ELR (cell line): ENCODE measurements at regions not wholly inside any gene's neighbourhood (a gene's known extent, or its start where the extent isn't known, plus 50 kb on each side); places are given as distances from the start of the nearest gene placed in this dataset.
"Not testable (repeated sequence)": the region's sequence is repeated elsewhere in the genome, so short reads cannot be mapped to it uniquely, and the experiment has no call there.

Experiments used
- DNase-seq: peaks from one replicate; pipeline ENCODE4 v3.0.0-alpha.2; 2015; ENCODE audit warnings: low read depth

DNA sequence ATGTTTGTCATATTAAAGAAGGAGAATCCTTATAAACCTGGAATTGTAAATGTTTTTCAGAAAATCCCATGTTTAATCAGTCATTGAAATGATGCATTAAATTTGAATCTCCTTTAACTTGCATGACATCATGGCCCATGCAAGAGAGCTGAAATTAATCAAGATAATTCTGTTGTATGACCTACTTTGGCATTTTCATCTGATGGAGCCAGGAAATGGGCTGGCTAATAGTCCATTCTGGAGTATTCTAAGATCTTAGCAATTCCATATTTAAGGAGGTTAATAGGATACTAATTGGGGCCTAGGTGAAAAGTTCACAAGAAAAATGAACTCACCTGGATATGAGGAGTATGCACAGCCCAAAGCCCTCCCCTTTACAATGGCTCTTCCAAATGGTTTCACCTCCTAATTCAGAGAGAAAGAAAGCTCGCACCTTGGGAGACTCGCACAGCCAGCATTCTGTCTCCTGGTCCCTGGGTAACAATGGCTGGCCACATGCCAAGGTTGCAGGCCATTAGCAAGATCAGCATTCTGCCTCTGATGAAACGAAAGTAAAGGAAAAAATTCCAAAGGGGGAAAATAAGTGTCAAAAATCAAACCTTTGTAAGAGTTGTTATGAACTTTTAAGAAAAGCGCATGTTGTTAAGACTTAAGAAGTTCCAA is 786.4 kb downstream of the MCTP2 start:
- no peak for DNase-seq

DNA sequence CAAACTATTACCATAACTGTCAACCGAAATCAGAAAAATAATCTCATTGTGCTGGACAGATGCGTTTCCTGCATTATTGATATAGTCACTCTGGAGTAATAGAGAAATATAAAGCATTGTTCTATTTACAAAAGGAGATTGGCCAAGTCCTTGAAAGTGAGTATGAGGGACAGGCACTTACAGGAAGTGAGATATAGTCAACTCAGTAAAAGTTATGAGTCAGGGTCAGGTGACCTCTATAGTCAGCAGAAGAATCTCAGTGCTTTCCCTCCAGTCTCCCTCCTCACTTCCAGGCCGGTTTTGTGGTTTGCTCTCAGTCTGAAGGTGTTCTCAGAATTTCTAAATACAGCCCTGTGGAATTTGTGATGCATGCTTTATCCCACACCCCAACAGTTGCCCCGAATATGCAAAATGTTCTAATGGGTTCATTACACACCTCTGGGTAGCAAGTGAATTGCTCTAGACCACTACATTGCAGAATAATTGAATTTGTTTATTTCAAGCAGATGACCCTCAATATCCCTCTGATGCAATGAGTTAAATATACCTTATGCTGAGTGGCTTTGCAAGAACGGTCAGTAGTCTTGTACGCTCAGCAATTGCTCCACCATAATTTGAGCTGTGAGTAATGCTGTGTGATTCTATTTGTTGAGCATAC is 787.7 kb downstream of the MCTP2 start:
- DNase-seq, result peak; percentile 66

DNA sequence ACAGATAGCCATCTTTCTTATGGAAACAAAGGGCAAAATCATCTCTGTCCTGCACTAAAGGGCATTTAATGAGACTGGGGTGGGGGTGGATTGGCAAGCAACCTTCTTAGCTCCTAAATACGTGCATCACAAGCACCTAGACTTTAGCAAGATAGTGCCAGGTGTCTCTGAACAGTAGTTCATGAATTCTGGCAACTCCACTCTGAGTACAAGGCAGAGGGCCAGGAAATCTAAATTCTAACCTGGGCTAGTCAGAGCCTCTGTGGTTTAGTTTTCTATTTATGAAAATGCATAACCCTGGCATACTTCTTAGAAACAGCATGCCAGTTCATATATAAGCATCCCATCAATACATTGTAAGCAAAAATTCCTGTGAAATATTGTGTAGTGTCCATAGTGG is 788.5 kb downstream of the MCTP2 start:
- DNase-seq, result no peak

DNA sequence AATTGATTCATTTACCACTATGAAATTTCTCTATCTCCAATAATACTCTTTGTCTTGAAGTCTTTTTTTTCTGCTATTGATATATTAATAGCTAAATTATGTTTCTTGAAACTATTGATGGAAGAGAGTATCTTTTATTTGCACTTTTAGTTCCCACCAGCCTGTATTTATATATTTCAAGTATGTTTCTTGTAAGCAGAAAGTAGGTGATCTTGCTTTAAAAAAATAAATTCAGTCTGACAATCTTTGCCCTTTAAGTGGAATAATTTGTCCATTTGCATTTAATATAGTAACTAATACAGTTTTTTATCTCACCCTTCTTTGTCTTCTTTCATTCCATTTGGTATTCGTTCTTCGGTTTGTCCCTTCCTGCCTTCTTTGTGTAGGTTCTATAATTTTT is 790.5 kb downstream of the MCTP2 start:
- DNase-seq, result no peak

DNA sequence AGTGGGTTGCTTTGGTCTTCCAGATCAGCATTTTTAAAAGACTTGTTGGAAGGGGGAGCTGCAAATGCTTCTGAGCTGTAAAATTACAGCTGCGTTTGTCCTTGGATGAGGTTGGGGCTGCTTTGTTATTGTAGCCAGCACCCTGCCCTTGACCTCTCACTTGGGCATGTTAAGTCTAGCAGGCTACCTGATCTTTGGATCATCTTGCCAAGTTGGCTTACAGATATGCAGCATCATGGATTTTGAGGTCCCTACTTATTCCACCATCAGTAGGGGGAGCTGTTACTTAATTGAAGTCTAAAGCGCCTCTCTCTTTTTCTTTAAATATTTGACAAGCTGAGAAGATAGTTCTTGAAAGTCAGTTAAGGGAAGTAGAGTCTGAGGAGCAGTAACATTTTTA is 793.0 kb downstream of the MCTP2 start:
- peak; percentile 36 for DNase-seq

DNA sequence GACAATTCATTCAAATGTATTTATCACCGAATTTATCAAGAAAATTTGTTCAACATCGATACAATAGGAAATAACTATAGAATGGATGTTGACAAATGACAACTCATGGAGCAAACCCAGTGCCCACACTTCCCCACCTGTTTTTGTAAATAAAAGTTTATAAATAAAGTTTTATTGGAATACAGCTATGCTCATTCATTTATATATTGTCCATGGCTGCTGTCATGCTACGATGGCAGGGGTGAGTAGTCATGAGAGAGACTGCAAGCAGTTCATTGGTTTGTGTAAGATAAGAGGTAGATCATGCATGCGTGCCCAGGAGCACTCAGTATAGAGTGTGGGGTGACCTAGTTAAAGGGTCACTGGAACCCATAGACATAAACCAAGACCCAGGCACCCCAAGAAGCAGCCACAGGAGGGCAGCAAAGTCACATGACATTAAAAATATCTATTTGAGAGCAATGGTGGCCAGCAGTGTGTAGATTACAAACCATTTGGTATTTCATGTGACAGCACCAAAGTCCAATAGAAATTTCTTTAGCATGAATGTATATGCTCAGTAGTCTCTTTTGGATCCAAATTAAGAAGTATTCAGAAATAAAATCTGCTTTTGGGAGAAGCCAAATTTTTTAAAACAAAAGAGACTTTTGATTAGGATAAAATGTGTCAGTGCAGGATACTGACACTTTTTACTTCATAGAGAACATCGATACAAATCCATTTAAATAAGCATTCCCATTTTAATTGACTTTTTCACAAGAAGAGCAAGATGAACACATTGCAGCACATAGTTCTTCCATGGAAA is 794.8 kb downstream of the MCTP2 start:
- DNase-seq, result peak; percentile 55

DNA sequence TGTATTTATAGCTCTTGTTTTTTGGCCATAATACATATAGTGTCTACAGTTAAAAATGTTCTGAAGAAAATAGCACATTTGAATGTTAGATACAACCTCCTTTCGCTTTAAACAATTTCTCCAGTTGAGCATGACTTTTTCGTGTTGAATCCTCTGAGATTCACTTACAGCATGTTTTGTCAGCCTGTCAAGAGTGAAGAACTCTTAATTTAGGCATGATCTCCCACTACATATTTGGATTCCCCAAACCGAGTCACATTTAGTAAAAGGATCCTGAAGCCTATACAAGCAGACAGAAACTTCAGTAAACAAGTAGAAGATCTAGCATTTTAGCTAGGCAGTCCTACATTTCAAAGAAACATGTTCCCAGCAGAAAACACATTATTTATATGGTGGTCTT is 796.6 kb downstream of the MCTP2 start:
- DNase-seq, result no peak

DNA sequence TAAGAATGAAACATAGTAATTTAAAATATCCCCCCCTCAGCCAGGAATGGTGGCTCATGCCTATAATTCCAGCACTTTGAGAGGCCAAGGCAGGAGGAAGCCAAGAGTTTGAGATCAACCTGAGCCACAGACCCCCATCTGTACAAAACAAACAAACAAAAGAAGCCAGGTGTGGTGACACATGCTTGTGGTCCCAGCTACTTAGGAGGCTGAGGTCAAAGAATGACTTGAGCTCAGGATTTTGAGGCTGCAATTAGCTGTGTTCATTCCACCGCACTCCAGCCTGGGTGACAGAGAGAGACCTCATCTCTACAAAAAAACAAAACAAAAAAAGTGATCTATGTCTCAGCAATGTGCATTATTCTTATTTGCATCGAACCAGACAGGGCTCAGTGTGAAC is 800.8 kb downstream of the MCTP2 start:
- DNase-seq, result peak; percentile 24

DNA sequence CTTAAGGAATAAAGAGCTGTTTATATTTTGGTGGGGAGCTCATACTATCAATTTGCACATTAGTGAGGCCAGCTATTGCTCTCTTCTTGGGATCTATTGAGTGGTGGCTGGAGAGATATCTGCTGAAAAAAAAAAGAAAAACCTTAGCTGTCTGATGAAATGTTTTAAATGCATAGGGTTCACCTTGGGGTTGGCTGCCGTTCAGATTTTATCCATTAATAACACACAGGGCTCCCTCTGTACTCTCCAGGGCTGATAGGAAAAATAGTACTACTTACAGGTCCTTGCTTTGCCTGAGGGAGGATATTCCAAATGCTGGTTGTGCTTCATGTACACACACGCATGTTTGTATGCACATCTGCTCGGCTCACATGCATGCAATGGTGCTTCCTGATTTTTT is 803.7 kb downstream of the MCTP2 start:
- no peak for DNase-seq

DNA sequence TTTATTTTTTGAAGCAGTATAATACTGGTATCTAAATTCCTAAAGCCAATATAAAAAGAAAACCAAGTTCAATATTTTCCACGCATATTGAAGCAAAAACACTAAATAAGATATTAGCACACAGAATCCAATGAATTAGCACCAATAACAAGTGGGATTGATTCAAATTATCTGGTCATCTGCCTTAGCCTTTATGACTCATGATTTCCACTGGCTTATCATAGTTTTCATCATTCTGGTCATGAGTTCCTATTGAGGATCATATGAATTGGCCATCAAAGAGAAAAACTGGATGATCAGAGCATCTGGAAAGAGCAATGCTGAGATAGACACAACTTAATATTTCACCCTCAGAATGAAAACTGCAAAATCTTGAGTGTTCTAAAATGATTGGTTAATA is 809.9 kb downstream of the MCTP2 start:
- DNase-seq, result no peak

DNA sequence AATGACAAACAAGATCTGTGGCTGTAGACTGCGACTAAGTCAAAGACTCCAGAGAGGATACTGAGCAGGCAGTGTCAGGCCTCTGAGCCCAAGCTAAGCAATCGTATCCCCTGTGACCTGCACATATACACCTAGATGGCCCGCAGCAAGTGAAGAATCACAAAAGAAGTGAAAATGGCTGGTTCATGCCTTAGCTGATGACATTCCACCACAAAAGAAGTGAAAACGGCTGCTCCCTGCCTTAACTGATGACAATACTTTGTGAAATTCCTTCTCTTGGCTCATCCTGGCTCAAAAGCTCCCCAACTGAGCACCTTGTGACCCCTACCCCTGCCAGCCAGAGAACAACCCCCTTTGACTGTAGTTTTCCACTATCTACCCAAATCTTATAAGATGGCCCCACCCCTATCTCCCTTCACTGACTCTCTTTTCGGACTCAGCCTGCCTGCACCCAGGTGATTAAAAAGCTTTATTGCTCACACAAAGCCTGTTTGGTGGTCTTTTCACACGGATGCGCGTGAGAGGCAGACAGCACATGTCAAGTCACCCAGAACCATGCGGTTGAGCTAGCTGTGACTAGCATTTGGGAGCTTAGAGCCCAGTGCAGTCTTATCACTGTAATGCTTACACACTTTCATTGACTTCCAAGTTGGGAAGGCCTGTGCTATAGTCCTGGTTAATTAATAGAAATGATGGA is 812.0 kb downstream of the MCTP2 start:
- DNase-seq, result not testable (repeated sequence)

DNA sequence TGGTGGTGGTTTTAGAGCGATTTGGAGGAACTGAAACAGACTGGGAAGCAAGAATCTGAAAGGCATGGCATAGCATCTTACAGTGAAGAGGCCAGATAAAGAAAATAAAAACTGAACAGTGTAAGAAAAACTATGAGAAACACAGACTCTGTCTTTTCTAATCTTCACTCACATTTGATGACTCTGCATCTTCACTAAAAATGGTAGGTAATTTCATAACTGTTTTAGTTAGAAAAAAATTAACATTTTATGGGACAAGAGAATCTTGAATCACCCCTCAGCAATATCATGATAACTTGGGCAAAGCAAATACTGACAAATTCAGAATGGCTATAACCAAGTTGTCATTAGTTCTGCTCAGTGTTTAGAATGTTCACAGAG is 812.6 kb downstream of the MCTP2 start:
- no peak for DNase-seq

DNA sequence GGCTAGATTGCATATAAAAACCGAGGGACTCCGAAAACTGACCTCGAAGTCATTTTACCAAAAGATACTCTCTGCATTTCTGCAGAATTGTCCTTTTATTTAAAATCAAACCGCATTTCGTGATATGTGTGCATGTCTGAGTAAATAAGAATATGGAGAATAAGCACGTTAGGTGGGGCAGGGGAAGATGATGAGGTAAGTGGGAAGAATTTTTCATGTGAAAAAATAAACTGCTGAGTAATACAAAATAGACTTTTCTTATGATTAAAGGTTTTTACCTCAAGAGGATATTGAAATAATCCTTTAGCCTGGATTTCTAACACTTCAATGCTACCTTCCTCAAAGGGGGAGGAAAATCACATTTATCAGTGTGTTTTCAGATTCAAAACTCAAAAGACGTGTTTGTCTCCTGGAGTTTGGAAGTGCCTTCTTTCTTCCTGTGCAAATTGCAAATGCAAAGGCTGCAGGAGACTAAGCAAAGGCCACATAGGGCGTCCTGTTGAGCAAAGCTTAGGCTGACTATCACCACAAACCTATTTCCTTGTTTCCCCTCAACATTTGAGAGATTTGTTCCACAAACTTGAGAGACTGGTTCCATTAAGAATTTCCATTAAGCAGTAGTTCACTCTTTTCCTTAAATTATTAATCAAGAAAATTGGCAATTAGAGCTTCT is 813.5 kb downstream of the MCTP2 start:
- DNase-seq, result no peak

DNA sequence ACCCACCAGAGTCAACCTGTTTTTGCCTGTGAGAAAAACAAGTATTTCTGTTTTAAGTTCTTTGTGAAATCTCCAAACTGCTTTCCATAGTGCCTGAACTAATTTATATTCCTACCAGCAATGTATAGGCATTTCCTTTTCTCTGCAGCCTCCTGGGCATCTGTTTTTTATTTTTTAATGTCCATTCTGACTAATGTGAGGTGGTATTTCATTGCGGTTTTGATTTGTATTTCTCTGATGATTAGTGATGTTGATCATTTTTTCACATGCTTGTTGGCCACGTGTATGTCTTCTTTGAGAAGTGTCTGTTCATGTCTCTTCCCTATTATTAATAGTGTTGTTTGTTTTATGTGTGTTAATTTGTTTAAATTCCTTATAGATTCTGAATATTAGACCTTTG is 820.5 kb downstream of the MCTP2 start:
- DNase-seq, result peak; percentile 20

DNA sequence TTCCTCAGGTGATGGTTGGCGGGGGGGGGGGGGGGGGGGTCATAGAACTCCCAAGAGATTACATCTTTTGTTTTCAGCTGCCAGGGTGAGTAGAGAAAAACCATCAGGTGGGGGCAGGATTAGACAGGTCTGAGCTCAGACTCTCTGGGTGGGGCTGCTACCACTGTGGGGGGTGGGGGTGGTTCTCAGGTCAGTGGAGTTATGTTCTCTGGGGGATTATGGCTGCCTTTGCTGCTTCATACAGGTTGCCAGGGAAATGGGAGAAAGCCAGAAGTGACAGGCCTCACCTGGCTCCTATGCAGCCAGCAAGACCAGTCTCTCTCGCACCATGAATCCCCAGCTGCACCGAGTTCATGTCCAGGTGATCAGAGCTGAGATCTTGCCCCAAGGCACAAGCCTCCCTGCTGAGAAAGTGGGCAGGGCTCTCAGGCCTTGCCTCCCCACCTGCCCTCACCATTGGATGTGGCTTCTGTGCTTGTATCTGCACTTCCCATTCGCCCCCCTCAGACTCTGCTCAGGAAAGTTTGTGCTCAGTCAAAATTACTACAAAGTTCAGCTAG is 828.1 kb downstream of the MCTP2 start:
- DNase-seq, result no peak

DNA sequence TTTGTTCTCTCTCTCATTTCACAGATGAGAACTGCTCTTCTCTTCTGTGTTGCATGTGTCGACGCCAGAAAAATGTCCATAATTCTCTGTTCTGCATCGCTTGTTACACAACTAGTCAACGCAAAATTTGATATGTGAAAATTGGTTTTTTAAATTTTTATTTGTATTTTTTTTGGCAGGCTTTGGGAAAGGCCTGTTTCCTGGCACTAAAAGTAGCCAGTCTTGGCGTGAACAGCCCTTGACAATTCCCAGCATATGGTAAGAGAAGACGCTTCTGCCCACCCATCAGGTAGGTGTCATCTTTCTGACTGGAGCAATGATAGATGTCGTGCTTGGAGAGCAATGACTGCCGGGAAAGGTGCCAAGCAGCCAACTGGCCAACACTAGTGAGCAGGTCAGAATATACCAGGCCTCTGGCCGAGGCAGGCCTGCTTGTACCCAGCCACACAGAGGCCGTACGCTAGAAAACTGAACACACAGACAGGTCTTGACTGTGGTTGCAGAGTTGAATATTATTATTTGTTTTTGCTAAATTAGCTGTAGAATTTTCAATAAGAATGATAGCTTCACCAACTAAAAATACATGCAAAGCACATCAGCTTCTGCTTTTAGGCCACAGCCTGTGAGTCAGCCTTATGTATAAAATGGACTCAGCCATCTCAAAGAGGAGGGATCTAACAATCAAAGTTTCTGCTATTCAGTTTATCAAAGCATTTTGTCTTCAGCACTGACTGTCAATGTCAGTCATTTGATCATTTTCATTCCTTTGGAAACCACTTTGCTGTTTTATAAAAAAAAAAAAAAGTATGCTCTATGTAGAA is 837.5 kb downstream of the MCTP2 start:
- no peak for DNase-seq

DNA sequence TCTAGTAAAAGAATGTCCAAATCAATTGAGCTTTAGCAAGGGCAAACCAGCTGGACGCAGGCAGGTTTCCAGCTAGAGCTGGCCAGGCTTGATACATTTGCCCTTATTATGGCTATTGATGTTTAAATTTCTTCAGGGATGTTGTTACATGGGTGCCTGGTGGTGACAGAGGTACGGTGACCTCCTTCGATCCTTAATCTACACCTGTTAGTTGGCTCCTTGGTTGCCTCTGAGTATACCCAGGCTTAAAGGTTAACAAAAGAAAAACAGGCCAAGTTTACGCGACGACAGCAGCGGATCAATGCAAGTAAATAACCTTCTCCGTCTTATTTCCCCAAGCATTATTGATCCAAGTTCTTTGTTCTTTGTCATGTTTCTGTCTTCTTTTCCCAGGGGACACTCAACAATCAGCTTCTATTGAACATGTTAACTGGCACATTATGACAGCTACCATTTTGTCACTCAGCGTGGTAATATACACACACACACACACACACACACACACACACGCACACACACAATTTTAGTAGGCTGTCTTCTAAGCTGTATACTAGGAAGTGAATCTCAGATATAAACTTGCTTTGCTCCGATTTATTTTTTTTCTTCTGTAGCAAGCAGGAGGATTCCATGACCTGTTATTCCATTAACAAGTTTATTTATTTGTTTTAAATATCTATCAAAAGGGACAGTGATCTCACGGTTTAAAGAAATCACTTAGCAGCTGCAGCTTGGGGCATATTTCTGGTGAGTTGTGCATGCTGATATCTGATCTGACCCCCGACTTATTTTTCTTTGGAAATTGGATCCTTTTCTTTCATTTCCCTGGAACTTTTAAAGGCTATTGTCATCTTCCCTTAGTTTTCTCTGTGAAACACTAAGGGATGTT is 844.7 kb downstream of the MCTP2 start:
- no peak for DNase-seq

DNA sequence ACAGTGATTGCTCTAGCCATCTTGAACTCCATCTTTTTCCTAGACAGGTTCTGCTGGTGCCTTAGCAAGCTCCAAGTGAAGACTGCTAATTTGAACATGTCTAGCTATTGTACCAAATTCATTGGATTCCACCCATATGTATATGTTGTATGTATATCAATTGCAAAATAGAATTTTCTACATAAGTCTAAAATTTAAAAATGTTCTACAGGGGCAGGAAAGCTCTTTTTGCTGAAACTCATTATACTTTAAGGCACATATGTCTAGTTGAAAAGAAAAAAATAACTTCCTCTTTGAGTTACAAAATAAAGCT is 845.3 kb downstream of the MCTP2 start:
- DNase-seq, result no peak

DNA sequence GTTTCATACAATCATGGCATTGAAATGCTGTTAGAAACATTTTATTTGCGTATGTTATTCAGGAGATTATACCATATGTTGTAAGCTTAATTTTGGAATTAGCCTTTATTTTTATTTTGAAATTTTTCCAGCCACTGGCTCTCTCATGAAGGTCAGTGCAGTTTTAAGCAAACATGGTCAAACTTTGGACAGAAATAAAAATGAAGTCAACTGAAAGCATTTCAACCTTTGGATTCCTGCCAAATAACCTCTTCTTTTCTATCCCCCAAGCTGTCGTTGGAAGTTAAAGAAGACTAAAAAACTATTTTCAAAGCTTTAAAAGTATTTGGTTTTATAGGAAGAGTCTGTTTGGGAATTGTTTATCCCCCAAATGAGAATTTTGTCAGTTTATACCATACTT is 846.6 kb downstream of the MCTP2 start:
- DNase-seq, result no peak

DNA sequence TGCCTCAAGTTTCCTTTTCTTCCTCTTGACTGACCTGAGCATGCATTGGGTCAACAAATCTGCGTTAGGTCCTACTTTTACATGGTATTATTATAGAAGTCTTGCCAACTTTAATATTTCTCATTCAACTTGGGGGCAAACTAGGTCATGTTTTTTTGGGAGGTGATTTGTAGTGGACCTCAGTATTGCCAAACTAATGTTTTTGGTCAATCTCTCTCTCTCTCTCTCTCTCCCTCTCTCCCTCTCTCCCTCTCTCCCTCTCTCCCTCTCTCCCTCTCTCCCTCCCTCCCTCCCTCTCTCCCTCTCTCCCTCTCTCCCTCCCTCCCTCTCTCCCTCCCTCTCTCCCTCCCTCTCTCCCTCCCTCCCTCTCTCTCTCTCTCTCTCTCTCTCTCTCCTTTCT is 848.9 kb downstream of the MCTP2 start:
- DNase-seq, result not testable (repeated sequence)
